ENCODE measurements at regions not wholly inside any gene's neighbourhood (a gene's known extent, or its start where the extent isn't known, plus 50 kb on each side); places are given as distances from the start of the nearest gene placed in this dataset.

GRCh38 chr6:130314271-130314670 lies 51.5 kb upstream of the TMEM200A start:
- Histone ChIP-seq H3K4me3 (ENCODE audit: low read length) (no peak overlapping the region), H3K9ac (ENCODE audit: low read length) (no peak overlapping the region), H3K27me3 (replicated peaks; ENCODE audit: control insufficient read depth, insufficient read depth, low read length) (no peaks in the 10 kb centered on the region), H3K36me3 (ENCODE audit: control insufficient read depth, insufficient read depth, low read length, severe bottlenecking) (no peaks in the 10 kb centered on the region), H3K4me1 (ENCODE audit: control insufficient read depth, insufficient read depth, low read length) (no peaks in the 10 kb centered on the region), H3K9me3 (ENCODE audit: control insufficient read depth, low read length) (no peaks in the 10 kb centered on the region)
- DNase-seq (ENCODE audit: low read depth), result no peak

- no peak for DNase-seq (ENCODE audit: low read depth)
- no peaks in the 10 kb centered on the region for H3K4me1 ChIP-seq (ENCODE audit: control insufficient read depth, insufficient read depth, low read length)
- no peaks in the 10 kb centered on the region for H3K27me3 ChIP-seq (replicated peaks; ENCODE audit: control insufficient read depth, insufficient read depth, low read length)
- no peak overlapping the region for H3K4me3 ChIP-seq (ENCODE audit: low read length)
- no peaks in the 10 kb centered on the region for H3K9me3 ChIP-seq (ENCODE audit: control insufficient read depth, low read length)
- no peak overlapping the region for H3K9ac ChIP-seq (ENCODE audit: low read length)
- H3K36me3 ChIP-seq (ENCODE audit: control insufficient read depth, insufficient read depth, low read length, severe bottlenecking), result no peaks in the 10 kb centered on the region
Observed at GRCh38 chr6:130313206-130313605, 52.6 kb upstream of the TMEM200A start.

GRCh38 chr6:130309028-130309427 lies 56.8 kb upstream of the TMEM200A start:
- DNase-seq (ENCODE audit: low read depth), result no peak
- no peak overlapping the region for H3K4me3 ChIP-seq (ENCODE audit: low read length)
- H3K27me3 ChIP-seq (replicated peaks; ENCODE audit: control insufficient read depth, insufficient read depth, low read length), result no peaks in the 10 kb centered on the region
- H3K9ac ChIP-seq (ENCODE audit: low read length), result no peak overlapping the region
- H3K9me3 ChIP-seq (ENCODE audit: control insufficient read depth, low read length), result no peaks in the 10 kb centered on the region
- no peaks in the 10 kb centered on the region for H3K36me3 ChIP-seq (ENCODE audit: control insufficient read depth, insufficient read depth, low read length, severe bottlenecking)
- H3K4me1 ChIP-seq (ENCODE audit: control insufficient read depth, insufficient read depth, low read length), result peaks cover 12% of the 10 kb centered on the region

- Histone ChIP-seq H3K4me3 (ENCODE audit: low read length) (no peak overlapping the region), H3K27me3 (replicated peaks; ENCODE audit: control insufficient read depth, insufficient read depth, low read length) (no peaks in the 10 kb centered on the region), H3K9me3 (ENCODE audit: control insufficient read depth, low read length) (no peaks in the 10 kb centered on the region), H3K9ac (ENCODE audit: low read length) (no peak overlapping the region), H3K36me3 (ENCODE audit: control insufficient read depth, insufficient read depth, low read length, severe bottlenecking) (no peaks in the 10 kb centered on the region), H3K4me1 (ENCODE audit: control insufficient read depth, insufficient read depth, low read length) (peaks cover 18% of the 10 kb centered on the region)
- peak; percentile 86 for DNase-seq (ENCODE audit: low read depth)
Observed at GRCh38 chr6:130307752-130308361, 58.0 kb upstream of the TMEM200A start.

GRCh38 chr6:130306377-130306776 lies 59.4 kb upstream of the TMEM200A start:
- Histone ChIP-seq H3K27me3 (replicated peaks; ENCODE audit: control insufficient read depth, insufficient read depth, low read length) (no peaks in the 10 kb centered on the region), H3K4me1 (ENCODE audit: control insufficient read depth, insufficient read depth, low read length) (peaks cover 18% of the 10 kb centered on the region), H3K9me3 (ENCODE audit: control insufficient read depth, low read length) (no peaks in the 10 kb centered on the region), H3K36me3 (ENCODE audit: control insufficient read depth, insufficient read depth, low read length, severe bottlenecking) (no peaks in the 10 kb centered on the region), H3K4me3 (ENCODE audit: low read length) (no peak overlapping the region), H3K9ac (ENCODE audit: low read length) (no peak overlapping the region)
- peak; percentile 21 for DNase-seq (ENCODE audit: low read depth)

- Histone ChIP-seq H3K4me1 (ENCODE audit: control insufficient read depth, insufficient read depth, low read length) (peaks cover 18% of the 10 kb centered on the region), H3K9me3 (ENCODE audit: control insufficient read depth, low read length) (no peaks in the 10 kb centered on the region), H3K9ac (ENCODE audit: low read length) (no peak overlapping the region), H3K36me3 (ENCODE audit: control insufficient read depth, insufficient read depth, low read length, severe bottlenecking) (no peaks in the 10 kb centered on the region), H3K27me3 (replicated peaks; ENCODE audit: control insufficient read depth, insufficient read depth, low read length) (no peaks in the 10 kb centered on the region), H3K4me3 (ENCODE audit: low read length) (no peak overlapping the region)
- peak; percentile 74 for DNase-seq (ENCODE audit: low read depth)
Observed at GRCh38 chr6:130303431-130303830, 62.4 kb upstream of the TMEM200A start.

- H3K9ac ChIP-seq (ENCODE audit: low read length), result no peak overlapping the region
- H3K4me3 ChIP-seq (ENCODE audit: low read length), result no peak overlapping the region
- DNase-seq (ENCODE audit: low read depth), result no peak
- H3K36me3 ChIP-seq (ENCODE audit: control insufficient read depth, insufficient read depth, low read length, severe bottlenecking), result no peaks in the 10 kb centered on the region
- no peaks in the 10 kb centered on the region for H3K9me3 ChIP-seq (ENCODE audit: control insufficient read depth, low read length)
- peaks cover 1% of the 10 kb centered on the region for H3K4me1 ChIP-seq (ENCODE audit: control insufficient read depth, insufficient read depth, low read length)
- H3K27me3 ChIP-seq (replicated peaks; ENCODE audit: control insufficient read depth, insufficient read depth, low read length), result no peaks in the 10 kb centered on the region
Observed at GRCh38 chr6:130298258-130298657, 67.6 kb upstream of the TMEM200A start.

DNA sequence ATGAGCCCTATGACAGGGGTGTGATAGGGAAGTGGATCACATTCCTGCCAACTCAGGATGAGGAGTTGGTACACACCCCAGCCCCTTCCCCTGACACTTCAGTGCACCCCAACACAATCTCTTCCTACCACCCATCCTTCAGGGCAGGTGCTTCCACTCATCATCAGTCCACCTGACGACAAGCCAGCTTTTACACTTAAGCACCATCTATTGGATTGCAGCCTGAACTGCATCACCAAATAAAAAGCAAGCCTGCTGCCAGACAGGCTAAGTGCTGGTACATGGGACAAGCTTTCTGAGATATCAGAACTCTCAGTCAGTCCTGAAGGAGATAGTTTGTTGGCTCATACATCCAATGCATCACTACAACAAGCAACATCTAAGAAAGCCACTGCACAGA lies 69.0 kb upstream of the TMEM200A start:
- DNase-seq (ENCODE audit: low read depth), result no peak
- Histone ChIP-seq H3K4me3 (ENCODE audit: low read length) (no peak overlapping the region), H3K27me3 (replicated peaks; ENCODE audit: control insufficient read depth, insufficient read depth, low read length) (no peaks in the 10 kb centered on the region), H3K9me3 (ENCODE audit: control insufficient read depth, low read length) (no peaks in the 10 kb centered on the region), H3K4me1 (ENCODE audit: control insufficient read depth, insufficient read depth, low read length) (no peaks in the 10 kb centered on the region), H3K9ac (ENCODE audit: low read length) (no peak overlapping the region), H3K36me3 (ENCODE audit: control insufficient read depth, insufficient read depth, low read length, severe bottlenecking) (no peaks in the 10 kb centered on the region)

DNA sequence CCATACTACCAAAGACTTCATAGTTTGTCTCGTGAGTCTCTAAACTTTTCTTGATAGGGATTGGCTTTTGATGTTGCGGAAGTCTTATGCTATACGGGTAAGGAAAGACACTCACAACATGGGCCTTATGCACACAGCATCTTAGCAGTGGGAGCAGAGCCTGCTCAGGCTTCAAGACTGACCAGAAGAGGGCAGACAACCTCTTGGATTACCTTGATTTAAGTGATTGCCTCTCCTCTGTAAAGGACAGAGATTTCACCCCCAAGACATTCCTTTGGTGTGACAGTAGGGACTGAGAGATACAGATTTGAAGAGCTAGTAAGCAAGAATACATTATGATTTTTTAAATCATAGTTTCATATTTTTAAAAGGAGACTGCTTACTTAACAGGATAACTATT lies 71.0 kb upstream of the SAMD3 start:
- Histone ChIP-seq H3K27me3 (replicated peaks; ENCODE audit: control insufficient read depth, insufficient read depth, low read length) (no peaks in the 10 kb centered on the region), H3K4me3 (ENCODE audit: low read length) (no peak overlapping the region), H3K36me3 (ENCODE audit: control insufficient read depth, insufficient read depth, low read length, severe bottlenecking) (no peaks in the 10 kb centered on the region), H3K4me1 (ENCODE audit: control insufficient read depth, insufficient read depth, low read length) (no peaks in the 10 kb centered on the region), H3K9me3 (ENCODE audit: control insufficient read depth, low read length) (no peaks in the 10 kb centered on the region), H3K9ac (ENCODE audit: low read length) (no peak overlapping the region)
- DNase-seq (ENCODE audit: low read depth), result peak; percentile 80

DNA sequence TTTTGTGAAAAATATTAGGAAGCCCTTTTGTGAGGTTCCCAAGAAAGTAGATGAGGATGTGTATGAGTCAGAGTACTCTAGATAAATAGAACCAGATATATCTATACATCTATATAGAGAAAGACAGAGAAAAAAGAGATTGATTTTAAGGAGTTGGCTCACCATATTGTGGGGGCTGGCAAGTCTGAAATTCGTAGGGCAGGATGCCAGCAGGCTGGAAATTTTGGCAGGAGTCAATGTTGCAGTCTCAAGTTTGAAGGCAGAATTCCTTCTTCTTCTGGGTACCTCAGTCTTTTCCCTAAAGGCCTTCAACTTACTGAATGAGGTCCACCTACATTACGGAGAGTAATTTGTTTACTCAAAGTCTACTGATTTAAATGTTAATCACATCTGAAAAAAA lies 65.3 kb upstream of the SAMD3 start:
- Histone ChIP-seq H3K9ac (ENCODE audit: low read length) (no peak overlapping the region), H3K36me3 (ENCODE audit: control insufficient read depth, insufficient read depth, low read length, severe bottlenecking) (no peaks in the 10 kb centered on the region), H3K4me1 (ENCODE audit: control insufficient read depth, insufficient read depth, low read length) (no peaks in the 10 kb centered on the region), H3K9me3 (ENCODE audit: control insufficient read depth, low read length) (no peaks in the 10 kb centered on the region), H3K27me3 (replicated peaks; ENCODE audit: control insufficient read depth, insufficient read depth, low read length) (no peaks in the 10 kb centered on the region), H3K4me3 (ENCODE audit: low read length) (no peak overlapping the region)
- DNase-seq (ENCODE audit: low read depth), result no peak

GRCh38 chr6:130282234-130282995 lies 59.7 kb upstream of the SAMD3 start:
- Histone ChIP-seq H3K36me3 (ENCODE audit: control insufficient read depth, insufficient read depth, low read length, severe bottlenecking) (no peaks in the 10 kb centered on the region), H3K9ac (ENCODE audit: low read length) (no peak overlapping the region), H3K9me3 (ENCODE audit: control insufficient read depth, low read length) (no peaks in the 10 kb centered on the region), H3K27me3 (replicated peaks; ENCODE audit: control insufficient read depth, insufficient read depth, low read length) (no peaks in the 10 kb centered on the region), H3K4me3 (ENCODE audit: low read length) (no peak overlapping the region), H3K4me1 (ENCODE audit: control insufficient read depth, insufficient read depth, low read length) (peaks cover 16% of the 10 kb centered on the region)
- DNase-seq (ENCODE audit: low read depth), result peak; percentile 54
